ENCODE measurements at regions not wholly inside any gene's neighbourhood (a gene's known extent, or its start where the extent isn't known, plus 50 kb on each side); places are given as distances from the start of the nearest gene placed in this dataset.

- TF ChIP-seq CTCF (IDR thresholded peaks at IDR 0.05) = no peak
- no peak for TF ChIP-seq POLR2A (IDR thresholded peaks at IDR 0.05; ENCODE audit: low read depth)
- no peak for TF ChIP-seq EP300 (IDR thresholded peaks at IDR 0.05)
Measured at GRCh38 chr5:33227746-33228145, 213.0 kb upstream of the TARS1 start.

Data from esophagus muscularis mucosa (tissue), 4 donors.